Activated effector memory CD4-positive, alpha-beta T cell treated with Interleukin-2 at 50 U/mL for 16 hours (primary cell): ENCODE measurements at regions not wholly inside any gene's neighbourhood (a gene's known extent, or its start where the extent isn't known, plus 50 kb on each side); places are given as distances from the start of the nearest gene placed in this dataset.
A peak's percentile ranks its signal among the peaks of the same experiment; 100 is the strongest.
"Not testable (repeated sequence)": the region's sequence is repeated elsewhere in the genome, so short reads cannot be mapped to it uniquely, and the experiment has no call there.

Experiments used
- DNase-seq: peaks from one replicate; pipeline ENCODE4 v3.0.0-alpha.2; 2020

GRCh38 chr3:106125321-106125720 is 256.5 kb upstream of the CBLB start:
- no peak for DNase-seq

GRCh38 chr3:106126067-106126845 is 257.4 kb upstream of the CBLB start:
- DNase-seq = no peak

- DNase-seq = no peak
Measured at GRCh38 chr3:106126846-106127235, 258.0 kb upstream of the CBLB start.

GRCh38 chr3:106129939-106130338 is 261.1 kb upstream of the CBLB start:
- DNase-seq = no peak

- DNase-seq = no peak
Measured at GRCh38 chr3:106130384-106131198, 261.8 kb upstream of the CBLB start.

- no peak for DNase-seq
Measured at GRCh38 chr3:106135451-106136160, 266.8 kb upstream of the CBLB start.

- DNase-seq = no peak
Measured at GRCh38 chr3:106139826-106140225, 271.0 kb upstream of the CBLB start.

GRCh38 chr3:106140431-106140830 is 271.6 kb upstream of the CBLB start:
- DNase-seq = no peak

GRCh38 chr3:106144030-106144429 is 275.2 kb upstream of the CBLB start:
- DNase-seq = no peak

- DNase-seq = not testable (repeated sequence)
Measured at GRCh38 chr3:106148440-106149082, 279.7 kb upstream of the CBLB start.

GRCh38 chr3:106157411-106157810 is 288.6 kb upstream of the CBLB start:
- no peak for DNase-seq

- no peak for DNase-seq
Measured at GRCh38 chr3:106160396-106160795, 291.6 kb upstream of the CBLB start.

GRCh38 chr3:106161246-106161645 is 292.4 kb upstream of the CBLB start:
- DNase-seq = no peak

- DNase-seq = no peak
Measured at GRCh38 chr3:106167728-106168127, 298.9 kb upstream of the CBLB start.

GRCh38 chr3:106168962-106169750 is 300.3 kb upstream of the CBLB start:
- DNase-seq = no peak

GRCh38 chr3:106170636-106171035 is 301.8 kb upstream of the CBLB start:
- DNase-seq = no peak

- no peak for DNase-seq
Measured at GRCh38 chr3:106172101-106172500, 303.3 kb upstream of the CBLB start.

- no peak for DNase-seq
Measured at GRCh38 chr3:106172780-106173179, 304.0 kb upstream of the CBLB start.

GRCh38 chr3:106175276-106175675 is 306.5 kb upstream of the CBLB start:
- no peak for DNase-seq

- DNase-seq = peak; percentile 6
Measured at GRCh38 chr3:106176734-106177133, 307.9 kb upstream of the CBLB start.

- DNase-seq = no peak
Measured at GRCh38 chr3:106182950-106183511, 314.2 kb upstream of the CBLB start.
